ENCODE measurements at regions not wholly inside any gene's neighbourhood (a gene's known extent, or its start where the extent isn't known, plus 50 kb on each side); places are given as distances from the start of the nearest gene placed in this dataset.

DNA sequence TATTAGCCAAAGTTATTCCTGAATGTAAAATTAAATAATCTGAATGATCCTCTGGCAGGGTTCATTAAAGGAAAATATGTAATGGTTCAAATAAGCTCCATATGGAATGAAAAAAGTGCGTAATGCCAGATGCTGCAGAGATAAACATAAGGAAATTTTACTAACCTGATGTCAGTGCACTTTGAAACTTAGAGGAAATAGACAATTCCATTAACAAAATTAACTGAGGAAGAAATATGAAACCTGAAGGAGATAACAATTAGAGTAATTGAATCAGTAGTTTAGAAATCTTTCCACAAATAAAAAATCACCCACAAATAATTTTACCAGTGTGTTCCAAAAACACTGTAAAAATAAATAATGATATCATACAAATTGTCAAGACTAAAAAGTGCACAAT lies 387.5 kb downstream of the GRIA2 start:
- TF ChIP-seq, protein P1, sequence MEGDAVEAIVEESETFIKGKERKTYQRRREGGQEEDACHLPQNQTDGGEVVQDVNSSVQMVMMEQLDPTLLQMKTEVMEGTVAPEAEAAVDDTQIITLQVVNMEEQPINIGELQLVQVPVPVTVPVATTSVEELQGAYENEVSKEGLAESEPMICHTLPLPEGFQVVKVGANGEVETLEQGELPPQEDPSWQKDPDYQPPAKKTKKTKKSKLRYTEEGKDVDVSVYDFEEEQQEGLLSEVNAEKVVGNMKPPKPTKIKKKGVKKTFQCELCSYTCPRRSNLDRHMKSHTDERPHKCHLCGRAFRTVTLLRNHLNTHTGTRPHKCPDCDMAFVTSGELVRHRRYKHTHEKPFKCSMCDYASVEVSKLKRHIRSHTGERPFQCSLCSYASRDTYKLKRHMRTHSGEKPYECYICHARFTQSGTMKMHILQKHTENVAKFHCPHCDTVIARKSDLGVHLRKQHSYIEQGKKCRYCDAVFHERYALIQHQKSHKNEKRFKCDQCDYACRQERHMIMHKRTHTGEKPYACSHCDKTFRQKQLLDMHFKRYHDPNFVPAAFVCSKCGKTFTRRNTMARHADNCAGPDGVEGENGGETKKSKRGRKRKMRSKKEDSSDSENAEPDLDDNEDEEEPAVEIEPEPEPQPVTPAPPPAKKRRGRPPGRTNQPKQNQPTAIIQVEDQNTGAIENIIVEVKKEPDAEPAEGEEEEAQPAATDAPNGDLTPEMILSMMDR (IDR thresholded peaks at IDR 0.05; ENCODE audit: extremely low read depth, insufficient read depth, missing control alignments), result no peak
- no peak for DNase-seq (ENCODE audit: low spot score)
- in situ Hi-C loops (cut with MboI; ENCODE audit: low pct_unique_long_range_greater_than_20kb, low sequenced_read_pairs, unreplicated experiment), result no loop called here

DNA sequence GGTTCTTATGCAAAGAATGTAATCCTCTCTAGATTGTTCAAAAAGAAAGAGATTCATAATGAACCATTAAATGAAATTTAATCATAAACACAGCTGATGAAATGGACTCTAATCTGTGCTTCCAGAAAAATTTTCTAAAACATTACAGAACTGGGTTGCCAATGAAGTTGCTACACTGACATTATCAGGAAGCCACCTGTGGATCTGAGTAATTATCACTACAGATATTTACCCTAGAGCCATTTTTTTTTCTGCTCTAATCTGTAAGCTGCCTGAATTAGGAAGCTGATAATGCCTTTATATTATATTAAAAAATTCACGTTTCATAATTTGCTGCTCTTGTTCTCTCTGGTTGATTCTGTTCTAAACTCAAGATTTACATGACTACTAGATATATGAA lies 380.1 kb downstream of the GRIA2 start:
- DNase-seq (ENCODE audit: low spot score), result no peak
- TF ChIP-seq, protein P1 (IDR thresholded peaks at IDR 0.05; ENCODE audit: extremely low read depth, insufficient read depth, missing control alignments), result no peak
- in situ Hi-C loops (cut with MboI; ENCODE audit: low pct_unique_long_range_greater_than_20kb, low sequenced_read_pairs, unreplicated experiment), result no loop called here

DNA sequence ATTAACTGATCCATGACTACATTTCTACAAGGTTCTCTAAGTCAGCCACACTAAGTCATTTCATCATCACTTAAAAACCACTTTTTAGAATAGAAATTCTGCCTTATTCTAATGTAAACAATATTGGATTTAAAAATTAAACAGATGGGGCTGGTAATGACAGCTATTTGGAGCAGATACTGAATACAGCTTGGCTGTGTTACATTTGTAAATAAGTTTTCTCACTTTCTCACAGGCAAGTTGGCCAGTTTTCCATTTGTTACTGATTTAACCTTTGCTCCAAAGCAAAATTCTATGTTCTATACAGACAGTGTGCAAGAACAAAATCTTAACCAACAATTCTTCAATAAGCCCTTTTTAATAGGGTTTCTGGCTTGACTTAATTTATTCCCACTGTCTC lies 370.7 kb downstream of the GRIA2 start:
- no peak for DNase-seq (ENCODE audit: low spot score)
- in situ Hi-C loops (cut with MboI; ENCODE audit: low pct_unique_long_range_greater_than_20kb, low sequenced_read_pairs, unreplicated experiment), result no loop called here
- TF ChIP-seq, protein P1 (IDR thresholded peaks at IDR 0.05; ENCODE audit: extremely low read depth, insufficient read depth, missing control alignments), result no peak

DNA sequence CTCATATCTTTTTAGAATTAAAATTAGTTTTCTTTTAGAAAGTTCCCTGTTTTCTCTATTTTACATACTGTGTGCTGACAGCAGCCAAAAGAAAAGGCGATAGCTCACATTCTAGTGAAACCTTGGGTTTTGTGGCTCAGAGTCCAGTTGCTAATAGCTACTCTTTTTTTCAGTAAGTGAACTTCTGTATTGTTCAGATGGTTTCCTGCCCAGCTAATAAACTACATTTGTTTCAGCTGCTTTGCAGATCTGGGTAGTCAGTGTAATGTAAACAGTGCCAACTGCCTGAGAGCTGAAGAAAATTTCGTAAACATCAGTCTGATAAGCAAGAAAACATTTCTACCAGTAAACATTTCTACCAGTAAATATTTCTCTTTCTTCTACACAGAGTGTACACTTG lies 370.2 kb downstream of the GRIA2 start:
- TF ChIP-seq, protein P1 (IDR thresholded peaks at IDR 0.05; ENCODE audit: extremely low read depth, insufficient read depth, missing control alignments), result no peak
- no peak for DNase-seq (ENCODE audit: low spot score)
- in situ Hi-C loops (cut with MboI; ENCODE audit: low pct_unique_long_range_greater_than_20kb, low sequenced_read_pairs, unreplicated experiment), result no loop called here

DNA sequence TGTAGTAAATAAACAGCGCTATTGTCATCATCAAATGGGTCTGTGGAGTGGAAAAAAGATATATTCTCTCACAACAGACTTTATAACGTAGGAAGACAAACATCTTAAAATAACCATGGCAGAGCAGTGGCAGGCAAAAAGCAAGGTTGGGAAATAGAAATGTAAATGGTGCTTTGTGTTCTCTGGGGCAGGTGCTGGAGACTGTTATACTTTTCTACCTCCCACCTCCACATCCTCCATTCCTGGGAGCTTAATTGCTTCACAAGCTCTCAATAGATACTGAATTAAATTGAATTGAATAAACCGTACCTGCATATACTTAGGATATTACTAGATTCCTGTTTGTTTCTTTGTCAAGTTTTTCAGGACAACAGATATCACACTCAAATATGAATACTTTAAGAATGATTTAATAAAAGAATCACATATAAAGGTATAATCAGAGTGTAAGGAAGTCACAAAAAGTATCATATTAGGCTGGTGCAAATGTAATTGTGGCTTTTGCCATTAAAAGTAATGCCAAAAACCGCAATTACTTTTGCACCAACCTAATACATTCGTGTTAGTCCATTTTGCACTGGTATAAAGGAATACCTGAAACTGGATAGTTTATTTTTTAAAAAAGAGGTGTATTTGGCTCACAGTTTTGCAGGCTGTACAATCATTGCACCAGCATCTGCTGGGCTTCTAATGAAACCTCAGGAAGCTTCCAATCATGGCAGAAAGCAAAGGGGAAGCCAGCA lies 367.3 kb downstream of the GRIA2 start:
- no peak for DNase-seq (ENCODE audit: low spot score)
- TF ChIP-seq, protein P1 (IDR thresholded peaks at IDR 0.05; ENCODE audit: extremely low read depth, insufficient read depth, missing control alignments), result no peak
- in situ Hi-C loops (cut with MboI; ENCODE audit: low pct_unique_long_range_greater_than_20kb, low sequenced_read_pairs, unreplicated experiment), result no loop called here

DNA sequence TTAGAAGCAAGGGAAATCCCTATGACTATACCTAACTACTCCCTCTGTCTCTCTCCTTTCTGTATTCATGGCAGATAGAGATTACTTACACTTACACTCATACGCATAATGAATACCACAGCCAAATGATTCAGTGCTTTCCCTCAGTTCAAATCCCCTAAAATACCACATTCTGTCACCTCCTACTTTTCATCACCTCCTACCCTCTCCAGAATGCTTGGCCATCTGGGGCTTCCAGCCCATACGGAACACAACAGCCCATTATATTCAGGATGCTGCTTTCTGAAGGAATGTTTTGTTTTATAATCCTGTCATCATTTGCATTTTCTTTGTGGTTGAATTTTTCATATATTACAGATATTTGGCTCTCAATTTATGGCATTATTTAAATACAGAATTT lies 361.6 kb downstream of the GRIA2 start:
- no peak for DNase-seq (ENCODE audit: low spot score)
- TF ChIP-seq, protein P1 (IDR thresholded peaks at IDR 0.05; ENCODE audit: extremely low read depth, insufficient read depth, missing control alignments), result no peak
- in situ Hi-C loops (cut with MboI; ENCODE audit: low pct_unique_long_range_greater_than_20kb, low sequenced_read_pairs, unreplicated experiment), result no loop called here

Data from GM13977 (cell line).